ENCODE measurements at regions not wholly inside any gene's neighbourhood (a gene's known extent, or its start where the extent isn't known, plus 50 kb on each side); places are given as distances from the start of the nearest gene placed in this dataset.

- no peak overlapping the region for H3K4me3 ChIP-seq (replicated peaks in 1 of 2; ENCODE audit: low read depth in 2 of 2, low read length in 2 of 2)
- peak in 1 of 2 donors; percentile 30 for DNase-seq (ENCODE audit: low read depth in 2 of 2)
- no peak for TF ChIP-seq CTCF (IDR thresholded peaks at IDR 0.05; ENCODE audit: low read depth, low read length)
Measured at GRCh38 chr4:159042097-159042605, 60.7 kb upstream of the RAPGEF2 start.

DNA sequence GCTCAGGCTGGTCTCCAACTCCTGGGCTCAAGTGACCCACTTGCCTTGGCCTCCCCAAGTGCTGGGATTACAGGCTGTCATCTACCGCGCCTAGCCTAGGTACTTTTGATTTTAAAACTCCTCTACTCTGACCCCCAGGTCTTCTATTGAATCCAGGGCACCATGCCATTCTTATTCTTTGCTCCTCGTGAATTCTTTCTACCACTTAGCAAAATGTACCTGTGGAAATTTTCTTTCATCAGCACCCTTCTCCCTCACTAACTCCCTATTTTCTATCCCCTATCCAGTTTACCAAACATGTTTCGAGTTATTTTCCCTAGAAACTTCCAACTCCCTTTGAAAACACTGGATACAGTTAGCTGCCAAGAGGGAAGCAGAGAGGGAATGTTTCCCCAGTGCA is 60.0 kb upstream of the RAPGEF2 start:
- H3K4me3 ChIP-seq (replicated peaks in 1 of 2; ENCODE audit: low read depth in 2 of 2, low read length in 2 of 2) = no peak overlapping the region
- no peak for DNase-seq (ENCODE audit: low read depth in 2 of 2)
- TF ChIP-seq CTCF (IDR thresholded peaks at IDR 0.05; ENCODE audit: low read depth, low read length) = no peak

GRCh38 chr4:159043861-159044260 is 59.0 kb upstream of the RAPGEF2 start:
- TF ChIP-seq CTCF (IDR thresholded peaks at IDR 0.05; ENCODE audit: low read depth, low read length) = no peak

GRCh38 chr4:159045321-159045720 is 57.6 kb upstream of the RAPGEF2 start:
- no peak for TF ChIP-seq CTCF (IDR thresholded peaks at IDR 0.05; ENCODE audit: low read depth, low read length)
- DNase-seq (ENCODE audit: low read depth in 2 of 2) = no peak
- no peak overlapping the region for H3K4me3 ChIP-seq (replicated peaks in 1 of 2; ENCODE audit: low read depth in 2 of 2, low read length in 2 of 2)

More at GRCh38 chr4:159043861-159044260, 59.0 kb upstream of the RAPGEF2 start:
- no peak overlapping the region for H3K4me3 ChIP-seq (replicated peaks in 1 of 2; ENCODE audit: low read depth in 2 of 2, low read length in 2 of 2)
- DNase-seq (ENCODE audit: low read depth in 2 of 2) = no peak

GRCh38 chr4:159046683-159047082 is 56.2 kb upstream of the RAPGEF2 start:
- DNase-seq (ENCODE audit: low read depth in 2 of 2) = no peak
- H3K4me3 ChIP-seq (replicated peaks in 1 of 2; ENCODE audit: low read depth in 2 of 2, low read length in 2 of 2) = no peak overlapping the region
- no peak for TF ChIP-seq CTCF (IDR thresholded peaks at IDR 0.05; ENCODE audit: low read depth, low read length)

- no peak for TF ChIP-seq CTCF (IDR thresholded peaks at IDR 0.05; ENCODE audit: low read depth, low read length)
- peak in 1 of 2 donors; percentile 58 for DNase-seq (ENCODE audit: low read depth in 2 of 2)
- H3K4me3 ChIP-seq (replicated peaks in 1 of 2; ENCODE audit: low read depth in 2 of 2, low read length in 2 of 2) = no peak overlapping the region
Measured at GRCh38 chr4:159047478-159048165, 55.3 kb upstream of the RAPGEF2 start.

All from cardiac fibroblast (primary cell).